ENCODE measurements at regions not wholly inside any gene's neighbourhood (a gene's known extent, or its start where the extent isn't known, plus 50 kb on each side); places are given as distances from the start of the nearest gene placed in this dataset.

GRCh38 chr7:115883629-115884028 lies 146.9 kb downstream of the TFEC start:
- Histone ChIP-seq H3K4me3 (ENCODE audit: low read depth in 1 of 2, low read length in 1 of 2) (no peak overlapping the region), H3K27me3 (no peaks in the 10 kb centered on the region), H3K27ac (no peak overlapping the region), H3K36me3 (no peaks in the 10 kb centered on the region), H3K4me1 (ENCODE audit: control insufficient read depth in 1 of 2, insufficient read depth in 1 of 2, low read depth in 1 of 2, low read length in 1 of 2) (no peaks in the 10 kb centered on the region), H3K9me3 (no peaks in the 10 kb centered on the region)
- TF ChIP-seq CTCF (IDR thresholded peaks at IDR 0.05) = no peak

GRCh38 chr7:115881476-115881875 lies 149.1 kb downstream of the TFEC start:
- Histone ChIP-seq H3K4me3 (ENCODE audit: low read depth in 1 of 2, low read length in 1 of 2) (no peak overlapping the region), H3K36me3 (no peaks in the 10 kb centered on the region), H3K27ac (no peak overlapping the region), H3K27me3 (no peaks in the 10 kb centered on the region), H3K9me3 (no peaks in the 10 kb centered on the region), H3K4me1 (ENCODE audit: control insufficient read depth in 1 of 2, insufficient read depth in 1 of 2, low read depth in 1 of 2, low read length in 1 of 2) (no peaks in the 10 kb centered on the region)
- no peak for TF ChIP-seq CTCF (IDR thresholded peaks at IDR 0.05)

DNA sequence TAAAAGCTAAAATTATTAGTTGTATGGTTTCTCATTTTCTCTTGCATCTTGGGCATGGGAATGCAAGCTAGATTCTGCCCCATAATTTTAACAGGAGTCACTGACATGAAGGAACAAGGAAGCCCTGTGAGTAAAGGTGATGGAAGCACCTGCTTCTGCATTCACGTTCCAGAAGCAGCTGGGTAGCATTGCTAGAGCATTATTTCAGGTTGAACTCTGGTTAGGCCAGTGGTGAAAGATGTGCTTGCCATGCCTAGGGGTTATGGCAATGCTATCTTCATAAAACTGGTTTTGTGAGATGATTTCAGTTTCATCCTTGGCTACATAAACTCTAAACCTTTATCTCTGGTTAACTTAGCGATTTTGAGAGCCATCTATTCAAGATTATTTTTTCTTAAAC lies 151.4 kb downstream of the TFEC start:
- no peak for TF ChIP-seq CTCF (IDR thresholded peaks at IDR 0.05)
- Histone ChIP-seq H3K36me3 (no peaks in the 10 kb centered on the region), H3K9me3 (no peaks in the 10 kb centered on the region), H3K27ac (no peak overlapping the region), H3K4me1 (ENCODE audit: control insufficient read depth in 1 of 2, insufficient read depth in 1 of 2, low read depth in 1 of 2, low read length in 1 of 2) (no peaks in the 10 kb centered on the region), H3K4me3 (ENCODE audit: low read depth in 1 of 2, low read length in 1 of 2) (no peak overlapping the region), H3K27me3 (no peaks in the 10 kb centered on the region)

DNA sequence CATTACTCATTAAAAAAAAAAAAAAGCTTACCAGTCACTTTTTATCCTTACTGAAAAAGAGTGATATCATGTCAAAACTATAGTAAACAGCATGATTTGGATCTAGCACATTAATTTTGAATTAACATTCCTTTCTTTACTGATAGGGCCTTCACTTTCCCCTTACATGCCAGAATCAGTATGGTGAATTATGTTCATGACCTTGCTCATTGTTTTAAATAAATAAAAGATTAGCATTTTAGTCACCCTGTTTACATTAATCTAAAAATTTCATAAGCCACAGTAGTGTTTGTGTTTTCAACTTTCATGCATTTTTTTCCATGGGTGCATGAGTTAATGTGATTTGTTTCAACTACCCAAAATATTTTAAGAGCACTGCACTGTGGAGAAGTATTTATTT lies 160.8 kb downstream of the TFEC start:
- Histone ChIP-seq H3K36me3 (no peaks in the 10 kb centered on the region), H3K27me3 (peaks cover 4% of the 10 kb centered on the region), H3K27ac (no peak overlapping the region), H3K4me3 (ENCODE audit: low read depth in 1 of 2, low read length in 1 of 2) (no peak overlapping the region), H3K9me3 (no peaks in the 10 kb centered on the region), H3K4me1 (ENCODE audit: control insufficient read depth in 1 of 2, insufficient read depth in 1 of 2, low read depth in 1 of 2, low read length in 1 of 2) (no peaks in the 10 kb centered on the region)
- no peak for TF ChIP-seq CTCF (IDR thresholded peaks at IDR 0.05)

- Histone ChIP-seq H3K9me3 (no peaks in the 10 kb centered on the region), H3K36me3 (no peaks in the 10 kb centered on the region), H3K27me3 (peaks cover 4% of the 10 kb centered on the region), H3K4me3 (ENCODE audit: low read depth in 1 of 2, low read length in 1 of 2) (no peak overlapping the region), H3K4me1 (ENCODE audit: control insufficient read depth in 1 of 2, insufficient read depth in 1 of 2, low read depth in 1 of 2, low read length in 1 of 2) (no peaks in the 10 kb centered on the region), H3K27ac (no peak overlapping the region)
- no peak for TF ChIP-seq CTCF (IDR thresholded peaks at IDR 0.05)
Measured at GRCh38 chr7:115869190-115869589, 161.4 kb downstream of the TFEC start.

- Histone ChIP-seq H3K9me3 (no peaks in the 10 kb centered on the region), H3K27me3 (peaks cover 4% of the 10 kb centered on the region), H3K27ac (no peak overlapping the region), H3K4me3 (ENCODE audit: low read depth in 1 of 2, low read length in 1 of 2) (no peak overlapping the region), H3K4me1 (ENCODE audit: control insufficient read depth in 1 of 2, insufficient read depth in 1 of 2, low read depth in 1 of 2, low read length in 1 of 2) (no peaks in the 10 kb centered on the region), H3K36me3 (no peaks in the 10 kb centered on the region)
- no peak for TF ChIP-seq CTCF (IDR thresholded peaks at IDR 0.05)
Measured at GRCh38 chr7:115868369-115868768, 162.2 kb downstream of the TFEC start.
